HepG2 (cell line): ENCODE measurements at regions not wholly inside any gene's neighbourhood (a gene's known extent, or its start where the extent isn't known, plus 50 kb on each side); places are given as distances from the start of the nearest gene placed in this dataset.

ENCODE experiments used
- ATAC-seq: fragments of 200-7000 bp; cut with Tn5 transposase; 3 replicates; pipeline ENCODE4 v1.9.1; 2020; ENCODE audit warnings: mild to moderate bottlenecking, moderate library complexity
- BruUV-seq: library from RNA; stranded (reverse); fragments of 400-500 nt; replicated peaks from 2 replicates; lab custom pipeline; 2021; lab: Mats Ljungman, UMichigan
- CTCF ChIA-PET: fragments of 300-600 bp; formaldehyde crosslinking; extraction: SDS; loops from one replicate; lab custom pipeline; 2021; ENCODE audit warnings: low total read pairs, inconsistent platforms, low intra/inter-chr PET ratio; lab: Yijun Ruan, JAX
- POLR2A ChIA-PET: fragments of 350-600 bp; sonication (Branson Sonifier 250); formaldehyde crosslinking; loops from one replicate; lab custom pipeline; 2020; ENCODE audit warnings: antibody characterized with exemption, inconsistent platforms; lab: Yijun Ruan, JAX
- DNase-seq: peaks from one replicate; pipeline ENCODE4 v3.0.0-alpha.2; 2015; ENCODE audit warnings: low spot score
- FAIRE-seq: peaks from 3 replicates; lab custom pipeline; 2011; peaks lifted over from hg19 to GRCh38; lab: Jason Lieb, UNC
- H2AFZ ChIP-seq: one replicate; pipeline ENCODE4 v1.6.1; 2011; ENCODE audit warnings: low read length, inconsistent platforms
- H3K27ac ChIP-seq: fragments of 300-600 bp; 3 replicates; pipeline ENCODE4 v1.8.0; 2011; ENCODE audit warnings: mixed run types, mild to moderate bottlenecking, mixed read lengths, low read length, inconsistent platforms; ENCODE audit not compliant: insufficient read depth; ENCODE audit errors: extremely low read length
- H3K27me3 ChIP-seq, 2 experiments: fragments of 200-600 bp in 1 of 2; 2 replicates in 1 of 2; 3 replicates in 1 of 2; pipeline versions ENCODE4 v1.6.0 to v1.8.0; 2011; ENCODE audit warnings: low read length in 2 of 2, mild to moderate bottlenecking in 2 of 2, moderate library complexity in 2 of 2, inconsistent platforms in 1 of 2; ENCODE audit not compliant: insufficient read depth in 2 of 2, control insufficient read depth in 1 of 2
- H3K36me3 ChIP-seq, 2 experiments: fragments of 200-600 bp in 1 of 2; replicated peaks in 1 of 2; 2 replicates in 1 of 2; 3 replicates in 1 of 2; pipeline versions ENCODE4 v1.5.1 to v1.8.0; 2011; ENCODE audit warnings: low read length in 2 of 2, inconsistent platforms in 1 of 2; ENCODE audit not compliant: insufficient read depth in 2 of 2, control insufficient read depth in 1 of 2
- H3K4me1 ChIP-seq: 2 replicates; pipeline ENCODE4 v1.5.1; 2012; ENCODE audit warnings: low read length, inconsistent platforms; ENCODE audit not compliant: insufficient read depth
- H3K4me2 ChIP-seq: 2 replicates; pipeline ENCODE4 v1.6.0; 2011; ENCODE audit warnings: low read depth, low read length, inconsistent platforms
- H3K4me3 ChIP-seq, 3 experiments: fragments of 200-600 bp in 1 of 3; sonication (generic), shearing (Covaris generic) in 1 of 3; replicated peaks in 1 of 3; 2 replicates each; pipeline ENCODE4 v1.5.1; 2011 to 2016; ENCODE audit warnings: low read length in 3 of 3, inconsistent platforms in 2 of 3, low read depth in 2 of 3, mild to moderate bottlenecking in 2 of 3, control low read depth in 1 of 3, mixed read lengths in 1 of 3; ENCODE audit not compliant: insufficient read depth in 1 of 3
- H3K79me2 ChIP-seq: one replicate; pipeline ENCODE4 v1.6.1; 2011; ENCODE audit warnings: low read length, inconsistent platforms; ENCODE audit not compliant: insufficient read depth
- H3K9ac ChIP-seq: 2 replicates; pipeline ENCODE4 v1.6.0; 2011; ENCODE audit warnings: mild to moderate bottlenecking, low read depth, low read length, inconsistent platforms; ENCODE audit not compliant: insufficient read depth
- H3K9me3 ChIP-seq: 2 replicates; pipeline ENCODE4 v1.5.1; 2012; ENCODE audit warnings: mild to moderate bottlenecking, low read length
- H4K20me1 ChIP-seq: 2 replicates; pipeline ENCODE4 v1.6.0; 2011; ENCODE audit warnings: inconsistent platforms, mild to moderate bottlenecking, low read length, moderate library complexity; ENCODE audit not compliant: insufficient read depth
- ETV5 ChIP-seq: IDR thresholded peaks from 2 replicates; pipeline ENCODE4 v1.6.1; 2018; ENCODE audit warnings: missing biosample characterization, missing genetic modification reagents, inconsistent platforms, borderline replicate concordance
- ETV6 ChIP-seq: sonication (generic); formaldehyde crosslinking; conservative IDR thresholded peaks from 2 replicates; pipeline ENCODE4 v1.4.0; 2020; ENCODE audit warnings: missing genetic modification reagents
- MTF2 ChIP-seq: sonication (generic); formaldehyde crosslinking; IDR thresholded peaks from 2 replicates; pipeline ENCODE4 v1.5.0; 2020; ENCODE audit warnings: missing genetic modification reagents, borderline replicate concordance
- ZNF7 ChIP-seq: IDR thresholded peaks from 2 replicates; pipeline ENCODE4 v1.6.1; 2016; ENCODE audit warnings: missing biosample characterization, missing genetic modification reagents
- WGBS: methylation state at CpG from one replicate; pipeline ENCODE4 v1.1.6; 2017; ENCODE audit warnings: low lambda C conversion rate; 5-methylcytosine and 5-hydroxymethylcytosine counted together
- in situ Hi-C: cut with HindIII; loops from 2 replicates; pipeline ENCODE4 v1.10.0; 2017; ENCODE audit warnings: low pct_unique_long_range_greater_than_20kb; ENCODE audit not compliant: extremely low pct_ligation_motif_present
- intact Hi-C: fragments of 100-400 bp; cut with micrococcal nuclease; formaldehyde crosslinking; loops from one replicate; pipeline ENCODE4 v1.10.0; 2022; ENCODE audit not compliant: unreplicated experiment
- TF ChIP-seq, protein P1 (sequence below): sonication (generic); formaldehyde crosslinking; IDR thresholded peaks from 2 replicates; pipeline ENCODE4 v1.4.0; 2020; ENCODE audit warnings: missing genetic modification reagents, mild to moderate bottlenecking, borderline replicate concordance

DNA sequence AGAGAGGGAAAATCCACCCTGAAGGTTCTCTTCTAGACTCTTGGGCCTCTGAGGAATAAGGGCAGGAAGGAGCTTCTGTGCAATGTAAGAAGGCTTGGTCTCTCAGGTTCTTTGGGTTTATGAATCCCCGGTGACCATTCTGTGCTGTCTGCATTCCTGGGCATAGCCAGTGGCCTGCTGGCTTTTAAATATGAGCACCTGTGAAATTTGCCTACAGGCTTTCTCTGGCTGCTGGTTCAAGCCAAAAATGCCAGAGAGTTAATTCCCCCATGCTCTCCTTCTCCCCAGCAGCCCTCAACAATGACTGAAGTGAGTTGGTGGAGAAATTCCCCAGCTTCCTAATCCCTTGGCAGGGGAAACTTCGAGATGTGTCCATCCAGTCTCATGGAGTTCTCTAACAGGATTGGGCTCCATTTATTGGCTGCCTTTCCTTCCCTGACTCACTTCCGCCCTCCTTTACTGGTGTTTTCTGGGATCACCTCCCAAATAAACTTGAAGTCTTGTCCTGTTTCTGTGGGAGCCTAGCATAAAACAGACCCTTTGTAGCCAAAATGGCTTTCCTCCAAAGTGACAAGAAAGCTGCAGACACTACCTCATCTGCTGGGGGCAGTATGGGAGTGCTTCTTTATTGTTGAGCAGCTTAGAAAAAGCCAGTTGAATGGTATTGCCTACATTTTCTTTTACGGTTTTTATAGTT, 179.4 kb upstream of the CASK start:
- Histone ChIP-seq H2AFZ (no peak overlapping the region), H3K4me1 (no peaks in the 10 kb centered on the region), H3K27ac (no peak overlapping the region), H3K36me3 (no peaks in the 10 kb centered on the region), H4K20me1 (no peaks in the 10 kb centered on the region), H3K27me3 (no peaks in the 10 kb centered on the region), H3K9ac (no peak overlapping the region), H3K9me3 (no peaks in the 10 kb centered on the region), H3K4me3 (no peak overlapping the region), H3K4me2 (no peak overlapping the region), H3K79me2 (no peaks in the 10 kb centered on the region)
- in situ Hi-C loops, result no loop called here
- BruUV-seq, result no TSS peak
- ATAC-seq, result no peak
- no peak for DNase-seq
- 72% methylated on average over 2 of the region's 4 CpGs for WGBS
- CTCF ChIA-PET, result no interaction called here
- no peak for TF ChIP-seq MTF2
- no peak for FAIRE-seq
- intact Hi-C loops, result no loop called here
- POLR2A ChIA-PET, result no interaction called here

DNA sequence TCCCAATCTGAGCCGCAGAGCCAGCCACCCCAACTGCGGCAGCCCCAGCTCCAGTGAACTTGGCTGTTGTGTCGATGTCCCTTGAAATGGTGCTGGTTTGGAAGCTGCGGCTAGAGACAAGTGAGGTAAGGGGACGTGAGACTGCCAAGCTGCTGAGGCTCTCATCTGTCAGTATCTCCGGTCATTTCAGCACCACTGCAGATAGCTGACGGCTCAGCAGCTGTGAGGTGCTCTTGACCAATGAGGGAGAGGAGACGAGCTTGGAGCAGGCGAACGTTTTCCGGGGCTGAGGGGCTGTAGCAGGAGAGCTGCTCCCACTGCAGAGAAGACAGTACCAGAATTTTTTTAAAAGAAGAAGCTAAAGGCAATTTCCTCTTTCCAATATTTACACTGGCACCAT, 175.5 kb upstream of the CASK start:
- BruUV-seq, result no TSS peak

More for the DNA sequence above, 175.5 kb upstream of the CASK start:
- no peak for ATAC-seq
- Histone ChIP-seq H3K4me1 (peaks cover 9% of the 10 kb centered on the region), H3K4me2 (no peak overlapping the region), H3K27me3 (no peaks in the 10 kb centered on the region), H4K20me1 (no peaks in the 10 kb centered on the region), H3K4me3 (no peak overlapping the region), H3K9ac (no peak overlapping the region), H3K9me3 (no peaks in the 10 kb centered on the region), H3K27ac (no peak overlapping the region), H3K79me2 (no peaks in the 10 kb centered on the region), H3K36me3 (no peaks in the 10 kb centered on the region), H2AFZ (no peak overlapping the region)
- no peak for FAIRE-seq
- DNase-seq, result no peak
- ChIA-PET POLR2A (no interaction called here), CTCF (no interaction called here)
- TF ChIP-seq ETV5, result no peak
- no peak for TF ChIP-seq ZNF7 (CRISPR knock-in tag)
- no peak for TF ChIP-seq ETV6 (CRISPR knock-in tag)
- TF ChIP-seq, protein P1, sequence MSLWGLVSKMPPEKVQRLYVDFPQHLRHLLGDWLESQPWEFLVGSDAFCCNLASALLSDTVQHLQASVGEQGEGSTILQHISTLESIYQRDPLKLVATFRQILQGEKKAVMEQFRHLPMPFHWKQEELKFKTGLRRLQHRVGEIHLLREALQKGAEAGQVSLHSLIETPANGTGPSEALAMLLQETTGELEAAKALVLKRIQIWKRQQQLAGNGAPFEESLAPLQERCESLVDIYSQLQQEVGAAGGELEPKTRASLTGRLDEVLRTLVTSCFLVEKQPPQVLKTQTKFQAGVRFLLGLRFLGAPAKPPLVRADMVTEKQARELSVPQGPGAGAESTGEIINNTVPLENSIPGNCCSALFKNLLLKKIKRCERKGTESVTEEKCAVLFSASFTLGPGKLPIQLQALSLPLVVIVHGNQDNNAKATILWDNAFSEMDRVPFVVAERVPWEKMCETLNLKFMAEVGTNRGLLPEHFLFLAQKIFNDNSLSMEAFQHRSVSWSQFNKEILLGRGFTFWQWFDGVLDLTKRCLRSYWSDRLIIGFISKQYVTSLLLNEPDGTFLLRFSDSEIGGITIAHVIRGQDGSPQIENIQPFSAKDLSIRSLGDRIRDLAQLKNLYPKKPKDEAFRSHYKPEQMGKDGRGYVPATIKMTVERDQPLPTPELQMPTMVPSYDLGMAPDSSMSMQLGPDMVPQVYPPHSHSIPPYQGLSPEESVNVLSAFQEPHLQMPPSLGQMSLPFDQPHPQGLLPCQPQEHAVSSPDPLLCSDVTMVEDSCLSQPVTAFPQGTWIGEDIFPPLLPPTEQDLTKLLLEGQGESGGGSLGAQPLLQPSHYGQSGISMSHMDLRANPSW (CRISPR knock-in tag), result no peak
- intact Hi-C loops (no loop called here), in situ Hi-C loops (no loop called here)
- WGBS, result 75% methylated on average over 6 of the region's 11 CpGs
